H1 (cell line): ENCODE measurements at regions not wholly inside any gene's neighbourhood (a gene's known extent, or its start where the extent isn't known, plus 50 kb on each side); places are given as distances from the start of the nearest gene placed in this dataset.

Source experiments
- CTCF ChIA-PET: fragments of 300-600 bp; sonication (Branson Sonifier 250); formaldehyde crosslinking; loops from one replicate; lab custom pipeline; 2021; ENCODE audit not compliant: partially characterized antibody; lab: Charles Lee
- POLR2A ChIA-PET: fragments of 300-600 bp; sonication (Branson Sonifier 250); formaldehyde crosslinking; loops from one replicate; lab custom pipeline; 2021; ENCODE audit warnings: inconsistent platforms; ENCODE audit not compliant: partially characterized antibody; lab: Charles Lee
- DNase-seq, 2 experiments: peaks; one replicate each; pipeline versions ENCODE4 v3.0.0 to v3.0.0-alpha.2; 2010 to 2022; ENCODE audit warnings: low spot score in 2 of 2, low read depth in 1 of 2, mixed read lengths in 1 of 2
- FAIRE-seq: peaks from 2 replicates; lab custom pipeline; 2011; peaks lifted over from hg19 to GRCh38; lab: Jason Lieb, UNC
- H2AFZ ChIP-seq: 2 replicates; pipeline ENCODE4 v1.8.1; 2012; ENCODE audit warnings: low read length, inconsistent platforms
- H2AK5ac ChIP-seq: 2 replicates; pipeline ENCODE4 v1.6.1; 2013; ENCODE audit warnings: low read depth, low read length
- H2BK120ac ChIP-seq: replicated peaks from 2 replicates; pipeline ENCODE3; 2013; ENCODE audit warnings: low read depth, low read length, inconsistent platforms
- H2BK12ac ChIP-seq: 2 replicates; pipeline ENCODE4 v1.6.1; 2013; ENCODE audit warnings: low read depth, low read length
- H2BK15ac ChIP-seq: 2 replicates; pipeline ENCODE4 v1.6.1; 2013; ENCODE audit warnings: low read length
- H2BK20ac ChIP-seq: 2 replicates; pipeline ENCODE4 v1.6.1; 2013; ENCODE audit warnings: low read length
- H2BK5ac ChIP-seq: 2 replicates; pipeline ENCODE4 v1.6.1; 2013; ENCODE audit warnings: low read depth, low read length
- H3K14ac ChIP-seq: 2 replicates; pipeline ENCODE4 v1.6.1; 2013; ENCODE audit warnings: inconsistent platforms; ENCODE audit not compliant: insufficient read length
- H3K18ac ChIP-seq: 2 replicates; pipeline ENCODE4 v1.6.1; 2013; ENCODE audit warnings: low read length; ENCODE audit errors: extremely low read depth
- H3K23ac ChIP-seq: 2 replicates; pipeline ENCODE4 v1.6.1; 2013; ENCODE audit warnings: inconsistent platforms; ENCODE audit not compliant: insufficient read length
- H3K23me2 ChIP-seq: 2 replicates; pipeline ENCODE4 v1.6.1; 2013; ENCODE audit warnings: low read depth, low read length
- H3K27ac ChIP-seq: 2 replicates; pipeline ENCODE4 v1.6.1; 2011; ENCODE audit warnings: low read depth, low read length, inconsistent platforms
- H3K27me3 ChIP-seq, 4 experiments: replicated peaks in 1 of 4; 1 replicate in 1 of 4; 2 replicates in 3 of 4; pipeline versions ENCODE4 v1.6.1 to v1.8.1; 2011 to 2013; ENCODE audit warnings: low read length in 3 of 4, mild to moderate bottlenecking in 3 of 4, inconsistent platforms in 2 of 4, mixed read lengths in 2 of 4, moderate library complexity in 1 of 4; ENCODE audit not compliant: control insufficient read depth in 3 of 4, insufficient read depth in 3 of 4; ENCODE audit errors: extremely low read depth in 1 of 4
- H3K36me3 ChIP-seq, 4 experiments: 2 replicates each; pipeline versions ENCODE4 v1.6.1 to v1.8.1; 2011 to 2013; ENCODE audit warnings: mild to moderate bottlenecking in 4 of 4, low read length in 3 of 4, moderate library complexity in 2 of 4, control low read depth in 1 of 4, inconsistent platforms in 1 of 4; ENCODE audit not compliant: insufficient read depth in 4 of 4, control insufficient read depth in 2 of 4
- H3K4ac ChIP-seq: replicated peaks from 2 replicates; pipeline ENCODE3; 2013; ENCODE audit warnings: low read length, low read depth, mixed read lengths, inconsistent platforms; ENCODE audit not compliant: insufficient read length
- H3K4me1 ChIP-seq, 4 experiments: replicated peaks in 1 of 4; 1 replicate in 1 of 4; 2 replicates in 3 of 4; pipeline versions ENCODE4 v1.6.1 to v1.8.1; 2011 to 2013; ENCODE audit warnings: low read length in 3 of 4, inconsistent platforms in 2 of 4, mixed read lengths in 1 of 4; ENCODE audit not compliant: insufficient read depth in 4 of 4, control insufficient read depth in 3 of 4
- H3K4me2 ChIP-seq, 2 experiments: 2 replicates each; pipeline versions ENCODE4 v1.6.1 to v1.8.1; 2011 to 2013; ENCODE audit warnings: low read depth in 2 of 2, low read length in 2 of 2, control low read depth in 1 of 2, inconsistent platforms in 1 of 2, mild to moderate bottlenecking in 1 of 2; ENCODE audit not compliant: insufficient read depth in 1 of 2
- H3K4me3 ChIP-seq, 4 experiments: fragments of 200-600, 300-600 bp in 1 of 4; sonication (generic), shearing (Covaris generic), sonication (Bioruptor Twin) in 1 of 4; 2 replicates each; pipeline versions ENCODE4 v1.5.1 to v1.8.1; 2011 to 2016; ENCODE audit warnings: low read length in 4 of 4, low read depth in 3 of 4, control low read depth in 2 of 4, inconsistent platforms in 2 of 4, mild to moderate bottlenecking in 2 of 4, mixed read lengths in 1 of 4, moderate library complexity in 1 of 4; ENCODE audit not compliant: insufficient read depth in 2 of 4; ENCODE audit errors: extremely low read depth in 1 of 4
- H3K56ac ChIP-seq: replicated peaks from 2 replicates; pipeline ENCODE3; 2013; ENCODE audit warnings: low read depth, mild to moderate bottlenecking, mixed read lengths, low read length, inconsistent platforms; ENCODE audit not compliant: insufficient read length
- H3K79me1 ChIP-seq: 2 replicates; pipeline ENCODE4 v1.6.1; 2013; ENCODE audit warnings: low read depth, low read length, control low read depth
- H3K79me2 ChIP-seq, 2 experiments: 2 replicates each; pipeline versions ENCODE4 v1.6.1 to v1.8.1; 2012 to 2013; ENCODE audit warnings: low read length in 2 of 2, mild to moderate bottlenecking in 2 of 2, inconsistent platforms in 1 of 2; ENCODE audit not compliant: insufficient read depth in 2 of 2, control insufficient read depth in 1 of 2
- H3K9ac ChIP-seq, 4 experiments: replicated peaks in 1 of 4; 1 replicate in 1 of 4; 2 replicates in 3 of 4; pipeline versions ENCODE4 v1.6.1 to v1.8.1; 2011 to 2013; ENCODE audit warnings: low read depth in 3 of 4, low read length in 3 of 4, control low read depth in 2 of 4, mild to moderate bottlenecking in 2 of 4, moderate library complexity in 2 of 4, inconsistent platforms in 1 of 4; ENCODE audit errors: extremely low read depth in 1 of 4
- H3K9me3 ChIP-seq, 2 experiments: 2 replicates each; pipeline versions ENCODE4 v1.6.1 to v1.8.1; 2012 to 2013; ENCODE audit warnings: mild to moderate bottlenecking in 2 of 2, moderate library complexity in 2 of 2, control low read depth in 1 of 2, inconsistent platforms in 1 of 2, low read depth in 1 of 2, low read length in 1 of 2, mixed read lengths in 1 of 2; ENCODE audit not compliant: insufficient read depth in 2 of 2
- H4K20me1 ChIP-seq, 2 experiments: replicated peaks in 1 of 2; 2 replicates each; pipeline versions ENCODE3 to v1.8.1; 2011 to 2013; ENCODE audit warnings: inconsistent platforms in 2 of 2, low read length in 2 of 2, mild to moderate bottlenecking in 1 of 2; ENCODE audit not compliant: insufficient read depth in 2 of 2, control insufficient read depth in 1 of 2
- H4K5ac ChIP-seq: 2 replicates; pipeline ENCODE4 v1.6.1; 2013; ENCODE audit warnings: low read length, low read depth, mixed read lengths, inconsistent platforms; ENCODE audit not compliant: insufficient read length
- H4K8ac ChIP-seq: 2 replicates; pipeline ENCODE4 v1.8.0; 2013; ENCODE audit warnings: mild to moderate bottlenecking, moderate library complexity, low read length, inconsistent platforms; ENCODE audit not compliant: insufficient read depth; ENCODE audit errors: extremely low read depth
- H4K91ac ChIP-seq: replicated peaks from 2 replicates; pipeline ENCODE3; 2013; ENCODE audit warnings: low read length, mixed read lengths, inconsistent platforms; ENCODE audit not compliant: insufficient read length
- ASH2L ChIP-seq: fragments of 200-600, 300-600 bp; sonication (generic); IDR thresholded peaks from one replicate; pipeline ENCODE4 v1.7.1; 2017; ENCODE audit warnings: low read length
- CTCF ChIP-seq, 3 experiments: IDR thresholded peaks; 1 replicate in 2 of 3; 2 replicates in 1 of 3; pipeline versions ENCODE4 v1.5.1 to v1.6.1; 2011; ENCODE audit warnings: low read length in 3 of 3, mild to moderate bottlenecking in 3 of 3, inconsistent platforms in 2 of 3, low read depth in 1 of 3, moderate library complexity in 1 of 3; ENCODE audit not compliant: insufficient read depth in 1 of 3; ENCODE audit errors: control extremely low read depth in 1 of 3
- GTF2F1 ChIP-seq: IDR thresholded peaks from 2 replicates; pipeline ENCODE4 v1.6.1; 2012; ENCODE audit warnings: low read depth, low read length, improper control_type of control experiment, borderline replicate concordance
- JUND ChIP-seq: IDR thresholded peaks from 2 replicates; pipeline ENCODE4 v1.6.1; 2011; ENCODE audit warnings: mild to moderate bottlenecking, improper control_type of control experiment, low read length
- KDM5A ChIP-seq: fragments of 200-600 bp; IDR thresholded peaks from 2 replicates; pipeline ENCODE4 v1.7.1; 2012; ENCODE audit warnings: mild to moderate bottlenecking, low read length, inconsistent platforms, mixed read lengths
- MAFK ChIP-seq: IDR thresholded peaks from 2 replicates; pipeline ENCODE4 v1.6.1; 2012; ENCODE audit warnings: low read depth, mild to moderate bottlenecking, improper control_type of control experiment, low read length
- SAP30 ChIP-seq: fragments of 300-600 bp; sonication (generic); IDR thresholded peaks from 2 replicates; pipeline ENCODE4 v1.7.1; 2012; ENCODE audit warnings: low read length, moderate library complexity, mild to moderate bottlenecking, inconsistent platforms; ENCODE audit not compliant: insufficient read depth, insufficient replicate concordance
- YY1 ChIP-seq: IDR thresholded peaks from 2 replicates; pipeline ENCODE4 v1.6.1; 2011; ENCODE audit warnings: low read depth, mild to moderate bottlenecking, low read length
- WGBS, 2 experiments: shearing (Covaris generic) in 1 of 2; methylation state at CpG; one replicate each; pipeline versions ENCODE4 v1.1.6 to v1.1.7; 2013 to 2015; ENCODE audit warnings: low lambda C conversion rate in 2 of 2, mixed read lengths in 2 of 2, inconsistent platforms in 1 of 2, low coverage in 1 of 2, missing lambda C conversion rate in 1 of 2; ENCODE audit not compliant: insufficient replicate concordance in 2 of 2, insufficient coverage in 1 of 2, insufficient read length in 1 of 2; ENCODE audit errors: extremely low coverage in 1 of 2, missing lambda C conversion rate in 1 of 2; 5-methylcytosine and 5-hydroxymethylcytosine counted together

GRCh38 chr6:74356391-74356790, 660.4 kb downstream of the CD109 start:
- Histone ChIP-seq H2BK15ac (no peak overlapping the region), H3K14ac (no peak overlapping the region), H2BK20ac (no peak overlapping the region), H3K79me1 (no peaks in the 10 kb centered on the region), H2BK120ac (no peak overlapping the region), H3K79me2 (no peaks in the 10 kb centered on the region), H3K4me2 (no peak overlapping the region), H2AK5ac (no peak overlapping the region), H3K4ac (no peak overlapping the region), H3K9ac (no peak overlapping the region), H3K56ac (no peak overlapping the region), H3K18ac (no peak overlapping the region), H3K4me1 (peaks cover 0 to 3% (median 1%) of the 10 kb centered on the region in 4 experiments; a peak in 3 of 7 replicates), H3K36me3 (no peaks in the 10 kb centered on the region), H2BK5ac (no peak overlapping the region), H4K20me1 (no peaks in the 10 kb centered on the region), H3K27me3 (no peaks in the 10 kb centered on the region), H4K5ac (no peak overlapping the region), H4K91ac (no peak overlapping the region), H3K4me3 (no peak overlapping the region), H3K23me2 (no peaks in the 10 kb centered on the region), H2AFZ (no peak overlapping the region), H3K9me3 (no peaks in the 10 kb centered on the region), H3K27ac (no peak overlapping the region), H4K8ac (no peak overlapping the region), H2BK12ac (no peak overlapping the region), H3K23ac (no peak overlapping the region)
- ChIA-PET CTCF (no interaction called here), POLR2A (no interaction called here)
- WGBS, 2 experiments, result 78% methylated on average over 2 of the region's 2 CpGs; no CpG with 5 or more reads in 1 of the 2 experiments
- DNase-seq (no peak), FAIRE-seq (no peak)
- TF ChIP-seq SAP30, result no peak
- no peak for TF ChIP-seq KDM5A
- TF ChIP-seq MAFK, result no peak
- no peak for TF ChIP-seq ASH2L
- TF ChIP-seq CTCF (IDR thresholded peaks at IDR 0.05; ENCODE audit: control extremely low read depth in 1 of 3, insufficient read depth in 1 of 3, low read depth in 1 of 3, low read length in 3 of 3), result no peak
- no peak for TF ChIP-seq YY1
- TF ChIP-seq GTF2F1, result no peak
- peak; percentile 29; the same call in 1 of the 2 replicates for TF ChIP-seq JUND
